HT-29 (cell line): ENCODE measurements at regions not wholly inside any gene's neighbourhood (a gene's known extent, or its start where the extent isn't known, plus 50 kb on each side); places are given as distances from the start of the nearest gene placed in this dataset.

Experiments
- DNase-seq: peaks from one replicate; pipeline ENCODE4 v3.0.0-alpha.2; 2015; ENCODE audit warnings: low spot score

DNA sequence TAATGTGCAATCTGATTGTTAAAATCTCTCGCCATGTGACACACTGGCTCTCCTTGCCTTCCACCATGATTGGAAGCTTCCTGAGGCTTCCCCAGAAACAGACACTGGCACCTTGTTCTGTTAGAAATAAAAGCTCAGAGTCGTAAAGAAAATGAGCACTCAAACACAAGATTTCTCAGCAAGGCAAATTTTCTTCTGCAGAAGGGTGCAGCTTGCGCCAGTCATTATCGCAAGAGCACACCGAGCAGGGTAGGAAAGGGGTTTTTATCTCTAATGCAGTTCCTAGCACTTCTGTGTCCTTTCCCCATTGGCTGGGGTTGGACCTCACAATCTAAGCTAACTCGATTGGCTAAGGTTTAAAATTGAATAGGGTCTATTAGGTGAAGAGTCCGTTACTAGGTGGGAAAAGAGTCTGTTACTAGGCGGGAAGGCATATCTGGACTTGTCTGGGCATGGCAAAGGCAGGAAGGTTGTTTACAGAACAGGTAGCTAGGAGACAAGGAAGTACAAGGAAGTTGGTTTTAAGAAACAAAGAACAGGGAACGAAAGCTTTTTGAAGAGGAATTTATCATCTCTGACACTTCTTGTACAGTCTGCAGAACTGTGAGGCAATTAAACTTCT, 62.6 kb upstream of the BICD1 start:
- DNase-seq, result peak; percentile 28

DNA sequence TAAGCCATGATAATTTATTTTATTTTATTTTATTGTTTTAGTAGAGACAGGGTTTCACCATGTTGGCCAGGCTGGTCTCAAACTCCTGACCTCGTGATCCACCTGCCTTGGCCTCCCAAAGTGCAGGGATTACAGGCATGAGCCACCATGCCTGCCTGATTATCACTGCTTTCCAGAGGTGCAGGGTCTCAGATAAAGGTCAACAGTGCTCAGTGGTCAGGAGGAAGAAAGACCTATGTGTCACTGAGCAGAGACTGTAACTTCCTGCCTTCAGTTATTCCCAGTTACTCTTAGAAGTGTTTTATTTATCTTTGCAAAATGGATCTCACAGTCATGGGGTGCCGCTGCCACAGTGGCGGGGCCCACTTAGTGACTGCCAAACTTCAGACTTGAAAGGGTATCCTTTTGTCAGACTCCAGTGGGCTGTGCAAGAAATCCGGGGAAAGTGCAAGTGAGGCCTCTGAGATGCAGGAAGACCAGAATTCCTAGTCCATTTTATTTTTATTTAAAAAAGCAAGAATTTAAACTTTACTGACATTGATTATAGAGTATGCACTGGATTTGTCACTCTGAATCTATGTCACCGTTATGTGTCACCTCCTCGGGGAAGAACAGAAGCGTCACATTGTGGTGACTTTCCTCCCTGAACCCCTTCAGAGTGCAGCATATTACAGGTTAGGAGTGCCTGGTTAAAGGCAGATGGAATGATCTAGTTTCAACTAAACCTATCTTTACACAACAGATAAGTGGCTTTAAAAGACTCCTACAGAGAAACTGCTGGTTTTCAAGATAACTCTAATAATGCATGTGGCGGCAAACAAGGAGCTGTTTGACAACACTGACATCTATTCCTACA, 59.1 kb upstream of the BICD1 start:
- no peak for DNase-seq

DNA sequence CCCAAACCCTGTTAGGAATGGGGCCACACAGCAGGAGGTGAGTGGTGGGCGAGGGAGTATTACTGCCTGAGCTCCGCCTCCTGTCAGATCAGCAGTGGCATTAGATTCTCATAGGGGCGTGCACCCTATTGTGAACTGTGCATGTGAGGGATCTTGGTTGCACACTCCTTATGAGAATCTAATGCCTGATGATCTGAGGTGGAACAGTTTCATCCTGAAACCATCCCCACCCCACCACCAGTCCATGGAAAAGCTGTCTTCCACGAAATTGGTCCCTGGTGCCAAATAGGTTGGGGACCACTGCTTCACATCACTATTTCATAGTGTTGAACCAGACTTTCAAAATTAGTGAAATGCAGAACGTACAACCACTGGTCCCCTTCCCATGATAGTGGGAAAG, 57.9 kb upstream of the BICD1 start:
- no peak for DNase-seq

DNA sequence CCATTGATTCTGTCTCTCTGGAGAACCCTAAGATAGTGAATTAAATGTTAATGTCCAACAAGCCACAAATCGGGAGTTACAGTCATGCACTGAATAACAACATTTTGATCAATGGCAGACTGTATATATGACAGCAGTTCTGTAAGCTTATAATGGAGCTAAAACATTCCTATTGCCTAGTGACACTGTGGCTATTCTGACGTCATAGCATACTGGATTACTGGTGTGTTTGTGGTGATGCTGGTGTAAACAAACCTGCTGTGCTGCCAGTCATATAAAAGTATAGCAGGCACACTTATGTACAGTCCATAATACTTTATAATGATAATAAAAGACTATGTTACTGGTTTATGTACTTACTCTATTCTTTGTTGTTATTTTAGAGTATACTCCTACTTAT, 56.7 kb upstream of the BICD1 start:
- peak; percentile 13 for DNase-seq

GRCh38 chr12:32051511-32052211, 55.0 kb upstream of the BICD1 start:
- no peak for DNase-seq

GRCh38 chr12:32052212-32052713, 54.4 kb upstream of the BICD1 start:
- no peak for DNase-seq

DNA sequence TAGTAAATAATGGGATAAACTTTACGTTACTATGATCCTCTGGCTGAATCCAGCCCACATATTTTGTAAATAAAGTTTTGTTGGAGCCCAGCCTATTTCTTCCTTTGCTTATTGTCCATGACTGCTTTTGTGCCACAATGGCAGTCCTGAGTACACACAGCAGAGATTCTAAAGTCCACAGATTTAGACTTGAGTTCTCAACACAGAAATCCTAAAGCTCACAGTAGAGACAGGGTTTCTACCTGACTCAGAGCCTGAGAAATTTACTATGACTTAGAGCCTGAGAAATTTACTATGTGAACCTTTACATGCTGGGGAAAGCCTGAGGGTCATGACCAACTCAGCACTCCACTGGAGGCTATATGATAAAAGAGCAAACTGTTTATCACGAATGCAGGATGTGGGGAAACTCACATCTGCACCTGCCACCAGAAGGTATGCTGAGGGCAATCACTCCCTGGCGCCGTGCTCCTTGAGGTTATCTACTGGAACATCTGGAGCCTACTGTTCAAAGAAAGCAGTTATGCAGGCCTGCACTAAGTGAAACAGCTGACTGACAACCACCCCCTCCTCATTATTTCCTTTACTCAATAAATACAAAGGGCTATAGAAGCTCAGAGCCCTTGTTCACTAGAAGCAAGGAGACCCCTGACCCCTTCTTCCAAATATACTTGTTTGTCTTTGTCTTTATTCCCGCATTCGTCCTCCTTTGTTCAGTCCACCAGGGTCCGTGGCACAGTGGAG, 52.6 kb upstream of the BICD1 start:
- no peak for DNase-seq
